Neuronal stem cell (in vitro differentiated cells): ENCODE measurements at regions not wholly inside any gene's neighbourhood (a gene's known extent, or its start where the extent isn't known, plus 50 kb on each side); places are given as distances from the start of the nearest gene placed in this dataset.
A peak's percentile ranks its signal among the peaks of the same experiment; 100 is the strongest.

Experiments
- DNase-seq: peaks from one replicate; pipeline ENCODE4 v3.0.0-alpha.2; 2013; ENCODE audit warnings: low spot score
- H2AFZ ChIP-seq: one replicate; pipeline ENCODE4 v1.6.1; 2013; ENCODE audit warnings: mild to moderate bottlenecking, low read length, inconsistent platforms
- H2AK5ac ChIP-seq: 2 replicates; pipeline ENCODE4 v1.6.1; 2013; ENCODE audit warnings: low read depth, mild to moderate bottlenecking, inconsistent platforms, low read length, moderate library complexity, mixed read lengths
- H2BK120ac ChIP-seq: 2 replicates; pipeline ENCODE4 v1.6.1; 2013; ENCODE audit warnings: low read depth, mild to moderate bottlenecking, inconsistent platforms, low read length, moderate library complexity, mixed read lengths
- H2BK12ac ChIP-seq: one replicate; pipeline ENCODE4 v1.6.1; 2013; ENCODE audit warnings: low read length, inconsistent platforms
- H2BK15ac ChIP-seq: 2 replicates; pipeline ENCODE4 v1.6.1; 2013; ENCODE audit warnings: mild to moderate bottlenecking, low read length, inconsistent platforms, mixed read lengths
- H2BK5ac ChIP-seq: one replicate; pipeline ENCODE4 v1.6.1; 2013; ENCODE audit warnings: inconsistent platforms, mild to moderate bottlenecking, low read length, moderate library complexity
- H3K14ac ChIP-seq: one replicate; pipeline ENCODE4 v1.6.1; 2013; ENCODE audit warnings: low read length, inconsistent platforms
- H3K18ac ChIP-seq: 2 replicates; pipeline ENCODE4 v1.6.1; 2013; ENCODE audit warnings: low read length, inconsistent platforms
- H3K23ac ChIP-seq: 2 replicates; pipeline ENCODE4 v1.6.1; 2013; ENCODE audit warnings: low read depth, mild to moderate bottlenecking, mixed read lengths, low read length, inconsistent platforms; ENCODE audit not compliant: poor library complexity
- H3K27ac ChIP-seq: replicated peaks from 3 replicates; pipeline ENCODE4 v1.5.1; 2013; ENCODE audit warnings: low read length, inconsistent platforms
- H3K27me3 ChIP-seq, 3 experiments: 2 replicates each; pipeline ENCODE4 v1.6.1; 2013; ENCODE audit warnings: low read length in 3 of 3, mild to moderate bottlenecking in 2 of 3, inconsistent platforms in 1 of 3, low read depth in 1 of 3, mixed read lengths in 1 of 3, moderate library complexity in 1 of 3; ENCODE audit not compliant: control insufficient read depth in 3 of 3, insufficient read depth in 3 of 3
- H3K36me3 ChIP-seq, 2 donors: replicated peaks in 1 of 2; 2 replicates each; pipeline ENCODE4 v1.6.1; 2013; ENCODE audit warnings: low read length in 2 of 2; ENCODE audit not compliant: control insufficient read depth in 2 of 2, insufficient read depth in 2 of 2
- H3K4ac ChIP-seq: 2 replicates; pipeline ENCODE4 v1.6.1; 2013; ENCODE audit warnings: inconsistent platforms, mild to moderate bottlenecking, low read length, moderate library complexity
- H3K4me1 ChIP-seq, 2 donors: 1 replicate in 1 of 2; 2 replicates in 1 of 2; pipeline ENCODE4 v1.6.1; 2013; ENCODE audit warnings: low read length in 2 of 2, low read depth in 1 of 2; ENCODE audit not compliant: control insufficient read depth in 2 of 2, insufficient read depth in 1 of 2
- H3K4me2 ChIP-seq: one replicate; pipeline ENCODE4 v1.6.1; 2013; ENCODE audit warnings: mild to moderate bottlenecking, low read length, inconsistent platforms; ENCODE audit not compliant: insufficient read depth, poor library complexity, severe bottlenecking
- H3K4me3 ChIP-seq, 2 donors: 2 replicates each; pipeline ENCODE4 v1.5.1; 2013; ENCODE audit warnings: low read length in 2 of 2, mild to moderate bottlenecking in 2 of 2, inconsistent platforms in 1 of 2, moderate library complexity in 1 of 2
- H3K79me1 ChIP-seq: one replicate; pipeline ENCODE4 v1.6.1; 2013; ENCODE audit warnings: low read depth, mild to moderate bottlenecking, inconsistent platforms, low read length, moderate library complexity
- H3K9ac ChIP-seq: one replicate; pipeline ENCODE4 v1.6.1; 2013; ENCODE audit warnings: mild to moderate bottlenecking, low read depth, low read length, inconsistent platforms; ENCODE audit not compliant: poor library complexity
- H3K9me3 ChIP-seq, 2 donors: replicated peaks in 1 of 2; 2 replicates each; pipeline versions ENCODE3 to v1.6.1; 2013; ENCODE audit warnings: low read length in 2 of 2, mild to moderate bottlenecking in 2 of 2, inconsistent platforms in 1 of 2, low read depth in 1 of 2, mixed read lengths in 1 of 2, moderate library complexity in 1 of 2; ENCODE audit not compliant: control insufficient read depth in 2 of 2, insufficient read depth in 1 of 2
- H4K8ac ChIP-seq: one replicate; pipeline ENCODE4 v1.6.1; 2013; ENCODE audit warnings: low read depth, mild to moderate bottlenecking, inconsistent platforms, low read length, moderate library complexity
- H4K91ac ChIP-seq: one replicate; pipeline ENCODE4 v1.6.1; 2013; ENCODE audit warnings: low read length, low read depth, mild to moderate bottlenecking, inconsistent platforms; ENCODE audit not compliant: poor library complexity
- WGBS, 2 donors: extraction: QIAGEN DNeasy Blood & Tissue Kit; methylation state at CpG; one replicate each; pipeline ENCODE4 v1.1.7; 2013; ENCODE audit warnings: missing lambda C conversion rate in 2 of 2, mixed read lengths in 1 of 2; ENCODE audit not compliant: insufficient read length in 2 of 2, insufficient replicate concordance in 1 of 2; ENCODE audit errors: extremely low coverage in 2 of 2; 5-methylcytosine and 5-hydroxymethylcytosine counted together

DNA sequence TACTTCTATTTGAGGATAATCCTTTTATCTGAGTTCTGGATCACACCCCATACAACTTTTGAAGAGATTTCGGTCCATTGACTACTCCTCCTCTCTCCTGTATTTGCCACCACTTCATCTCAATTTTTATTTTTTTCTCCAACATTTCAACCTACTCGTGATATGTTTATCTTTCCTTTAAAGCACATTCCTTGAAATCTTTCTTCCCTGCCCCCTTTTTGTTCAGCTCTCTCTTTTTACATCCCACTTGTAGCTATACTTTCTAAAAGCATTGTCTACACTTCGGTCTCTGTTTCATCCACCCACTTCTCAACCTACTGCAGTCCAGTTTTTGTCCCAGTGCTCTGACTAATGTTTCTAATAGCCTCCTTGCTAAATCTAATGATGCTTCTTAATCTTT is 299.4 kb downstream of the PSAT1 start:
- Histone ChIP-seq H2BK120ac (no peak overlapping the region), H2AK5ac (no peak overlapping the region), H3K4me1 (no peaks in the 10 kb centered on the region), H3K9me3 (no peaks in the 10 kb centered on the region), H4K91ac (no peak overlapping the region), H3K79me1 (no peaks in the 10 kb centered on the region), H3K23ac (no peak overlapping the region), H3K36me3 (no peaks in the 10 kb centered on the region), H2BK15ac (no peak overlapping the region), H2BK5ac (no peak overlapping the region), H3K4ac (no peak overlapping the region), H3K27me3 (no peaks in the 10 kb centered on the region), H3K14ac (no peak overlapping the region), H3K18ac (no peak overlapping the region), H2AFZ (no peak overlapping the region), H3K27ac (no peak overlapping the region), H3K4me2 (no peak overlapping the region), H2BK12ac (no peak overlapping the region), H3K9ac (no peak overlapping the region), H4K8ac (no peak overlapping the region), H3K4me3 (no peak overlapping the region)
- 100% methylated on average over 1 of the region's 3 CpGs for WGBS, 2 donors
- DNase-seq: no peak

DNA sequence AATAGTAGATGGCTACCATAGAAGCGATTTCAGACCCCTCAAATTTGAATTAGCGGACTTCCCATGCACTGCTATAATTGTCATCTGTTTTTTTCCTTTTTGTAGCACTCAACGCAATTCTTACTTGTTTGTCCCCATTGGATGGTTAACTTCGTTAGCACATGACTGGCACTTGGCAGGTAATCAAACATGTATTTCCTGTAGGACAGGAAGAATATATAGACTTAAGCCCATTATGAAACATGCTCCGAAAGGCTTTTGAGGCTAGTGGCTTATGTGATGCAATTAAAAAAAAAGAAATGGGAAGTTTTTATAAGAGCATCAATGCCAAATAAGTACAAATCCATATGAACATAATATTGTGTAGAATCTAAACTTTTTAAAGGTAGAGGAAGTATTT is 301.2 kb downstream of the PSAT1 start:
- no peak overlapping the region for H3K4ac ChIP-seq
- no peak overlapping the region for H3K4me3 ChIP-seq
- H3K9me3 ChIP-seq: no peaks in the 10 kb centered on the region
- H3K27ac ChIP-seq: no peak overlapping the region
- no peak overlapping the region for H4K91ac ChIP-seq
- DNase-seq: no peak
- H3K14ac ChIP-seq: no peak overlapping the region
- H3K4me1 ChIP-seq: no peaks in the 10 kb centered on the region
- H3K18ac ChIP-seq: no peak overlapping the region
- H2AFZ ChIP-seq: no peak overlapping the region
- no peak overlapping the region for H3K4me2 ChIP-seq
- H2BK12ac ChIP-seq: no peak overlapping the region
- no CpG with 5 or more reads among the region's 5 CpGs for WGBS, 2 donors
- no peaks in the 10 kb centered on the region for H3K36me3 ChIP-seq
- no peak overlapping the region for H3K9ac ChIP-seq
- H2BK15ac ChIP-seq: no peak overlapping the region
- H2BK120ac ChIP-seq: no peak overlapping the region
- no peak overlapping the region for H3K23ac ChIP-seq
- no peak overlapping the region for H4K8ac ChIP-seq
- H3K27me3 ChIP-seq: no peaks in the 10 kb centered on the region
- no peaks in the 10 kb centered on the region for H3K79me1 ChIP-seq
- no peak overlapping the region for H2AK5ac ChIP-seq
- no peak overlapping the region for H2BK5ac ChIP-seq

- no peak overlapping the region for H3K14ac ChIP-seq
Observed at GRCh38 chr9:78599926-78600325, 303.0 kb downstream of the PSAT1 start.

GRCh38 chr9:78601957-78602565 is 305.1 kb downstream of the PSAT1 start:
- DNase-seq: peak; percentile 42
- no peak overlapping the region for H2BK120ac ChIP-seq

More at GRCh38 chr9:78599926-78600325, 303.0 kb downstream of the PSAT1 start:
- H2AFZ ChIP-seq: no peak overlapping the region
- no peak for DNase-seq
- H3K18ac ChIP-seq: no peak overlapping the region
- no peaks in the 10 kb centered on the region for H3K36me3 ChIP-seq
- peaks cover 0 to 1% of the 10 kb centered on the region in 2 donors for H3K4me1 ChIP-seq
- H4K8ac ChIP-seq: no peak overlapping the region
- H3K4me3 ChIP-seq: no peak overlapping the region
- H2AK5ac ChIP-seq: no peak overlapping the region
- H3K9ac ChIP-seq: no peak overlapping the region
- no peaks in the 10 kb centered on the region for H3K9me3 ChIP-seq
- H3K27ac ChIP-seq: no peak overlapping the region
- no peak overlapping the region for H3K4ac ChIP-seq
- no peaks in the 10 kb centered on the region for H3K27me3 ChIP-seq
- no peak overlapping the region for H2BK5ac ChIP-seq
- no peaks in the 10 kb centered on the region for H3K79me1 ChIP-seq
- no peak overlapping the region for H2BK15ac ChIP-seq
- H3K4me2 ChIP-seq: no peak overlapping the region
- H3K23ac ChIP-seq: no peak overlapping the region
- WGBS, 2 donors: no CpG with 5 or more reads among the region's 4 CpGs
- no peak overlapping the region for H4K91ac ChIP-seq
- H2BK12ac ChIP-seq: no peak overlapping the region
- no peak overlapping the region for H2BK120ac ChIP-seq

More at GRCh38 chr9:78601957-78602565, 305.1 kb downstream of the PSAT1 start:
- H3K27me3 ChIP-seq: no peaks in the 10 kb centered on the region
- H4K8ac ChIP-seq: no peak overlapping the region
- no peak overlapping the region for H2AFZ ChIP-seq
- no peak overlapping the region for H2BK15ac ChIP-seq
- H3K4me1 ChIP-seq: peaks cover 0 to 15% of the 10 kb centered on the region in 2 donors
- H4K91ac ChIP-seq: no peak overlapping the region
- no peak overlapping the region for H3K4me3 ChIP-seq
- H3K4ac ChIP-seq: no peak overlapping the region
- no peak overlapping the region for H3K18ac ChIP-seq
- WGBS, 2 donors: no CpG with 5 or more reads among the region's 7 CpGs
- H3K36me3 ChIP-seq: no peaks in the 10 kb centered on the region
- H3K9me3 ChIP-seq: no peaks in the 10 kb centered on the region
- no peak overlapping the region for H2BK12ac ChIP-seq
- no peak overlapping the region for H3K4me2 ChIP-seq
- H2BK5ac ChIP-seq: no peak overlapping the region
- H3K23ac ChIP-seq: no peak overlapping the region
- H3K14ac ChIP-seq: no peak overlapping the region
- no peak overlapping the region for H3K27ac ChIP-seq
- no peaks in the 10 kb centered on the region for H3K79me1 ChIP-seq
- no peak overlapping the region for H3K9ac ChIP-seq
- H2AK5ac ChIP-seq: no peak overlapping the region
